A549 (cell line): ENCODE measurements at regions not wholly inside any gene's neighbourhood (a gene's known extent, or its start where the extent isn't known, plus 50 kb on each side); places are given as distances from the start of the nearest gene placed in this dataset.

Experiments used
- EHMT2 ChIP-seq: fragments of 200-600 bp; sonication (generic); IDR thresholded peaks from 2 replicates; pipeline ENCODE4 v1.6.1; 2016; ENCODE audit warnings: antibody characterized with exemption, low read depth, mild to moderate bottlenecking, moderate library complexity
- HDAC2 ChIP-seq: fragments of 200-600 bp; sonication (generic); IDR thresholded peaks from 2 replicates; pipeline ENCODE4 v1.6.1; 2016
- POLR2A ChIP-seq: IDR thresholded peaks from 2 replicates; pipeline ENCODE4 v1.6.1; 2012; ENCODE audit warnings: mild to moderate bottlenecking, low read length

- TF ChIP-seq POLR2A (no peak), HDAC2 (no peak), EHMT2 (no peak)
These were observed 776.9 kb downstream of the TBC1D22A start for GRCh38 chr22:47539374-47539773.
